ENCODE measurements at regions not wholly inside any gene's neighbourhood (a gene's known extent, or its start where the extent isn't known, plus 50 kb on each side); places are given as distances from the start of the nearest gene placed in this dataset.

GRCh38 chr9:748861-749497 is 92.5 kb upstream of the DMRT1 start:
- ChIA-PET POLR2A (ENCODE audit: partially characterized antibody) (no interaction called here), CTCF (ENCODE audit: partially characterized antibody) (interaction anchor here (0.6 to 3.7 kb wide), 10 partner anchors 8 to 135 kb away, joined by 3 to 19 read pairs (median 4); no protein-coding TSS in a partner anchor)
- Histone ChIP-seq H3K56ac (replicated peaks; ENCODE audit: insufficient read length, low read depth, low read length) (no peak overlapping the region), H3K14ac (ENCODE audit: insufficient read length) (no peak overlapping the region), H4K8ac (ENCODE audit: extremely low read depth, insufficient read depth, low read length) (no peak overlapping the region), H3K23me2 (ENCODE audit: low read depth, low read length) (no peaks in the 10 kb centered on the region), H3K79me1 (ENCODE audit: low read depth, low read length) (no peaks in the 10 kb centered on the region; the same call in 1 of the 2 replicates), H3K27me3 (replicated peaks in 1 of 4; ENCODE audit: control insufficient read depth in 3 of 4, extremely low read depth in 1 of 4, insufficient read depth in 3 of 4, low read length in 3 of 4) (no peaks in the 10 kb centered on the region; a peak in 1 of 7 replicates), H4K20me1 (replicated peaks in 1 of 2; ENCODE audit: control insufficient read depth in 1 of 2, insufficient read depth in 2 of 2, low read length in 2 of 2) (no peaks in the 10 kb centered on the region), H3K4ac (replicated peaks; ENCODE audit: insufficient read length, low read depth, low read length) (no peak overlapping the region), H3K9me3 (ENCODE audit: insufficient read depth in 2 of 2, low read depth in 1 of 2, low read length in 1 of 2) (no peaks in the 10 kb centered on the region), H2BK120ac (replicated peaks; ENCODE audit: low read depth, low read length) (no peak overlapping the region), H2BK5ac (ENCODE audit: low read depth, low read length) (no peak overlapping the region), H2BK15ac (ENCODE audit: low read length) (no peak overlapping the region), H3K27ac (ENCODE audit: low read depth, low read length) (no peak overlapping the region), H4K5ac (ENCODE audit: insufficient read length, low read depth, low read length) (no peak overlapping the region), H4K91ac (replicated peaks; ENCODE audit: insufficient read length, low read length) (no peak overlapping the region), H3K36me3 (ENCODE audit: control insufficient read depth in 2 of 4, insufficient read depth in 4 of 4, low read length in 3 of 4) (0 out of 8 replicates have a peak, but pooled peaks cover 0 to 6% (median 0%) of the 10 kb centered on the region in 4 experiments), H3K4me3 (ENCODE audit: extremely low read depth in 1 of 4, insufficient read depth in 2 of 4, low read depth in 3 of 4, low read length in 4 of 4) (no peak overlapping the region), H2BK20ac (ENCODE audit: low read length) (no peak overlapping the region), H3K9ac (replicated peaks in 1 of 4; ENCODE audit: extremely low read depth in 1 of 4, low read depth in 3 of 4, low read length in 3 of 4) (no peak overlapping the region), H2AK5ac (ENCODE audit: low read depth, low read length) (no peak overlapping the region), H3K4me1 (replicated peaks in 1 of 4; ENCODE audit: control insufficient read depth in 3 of 4, insufficient read depth in 4 of 4, low read length in 3 of 4) (peaks cover 0 to 7% (median 2%) of the 10 kb centered on the region in 4 experiments; a peak in 3 of 7 replicates), H2AFZ (ENCODE audit: low read length) (no peak overlapping the region), H3K79me2 (ENCODE audit: control insufficient read depth in 1 of 2, insufficient read depth in 2 of 2, low read length in 2 of 2) (no peaks in the 10 kb centered on the region), H3K18ac (ENCODE audit: extremely low read depth, low read length) (no peak overlapping the region), H3K4me2 (ENCODE audit: insufficient read depth in 1 of 2, low read depth in 2 of 2, low read length in 2 of 2) (no peak overlapping the region), H2BK12ac (ENCODE audit: low read depth, low read length) (no peak overlapping the region), H3K23ac (ENCODE audit: insufficient read length) (no peak overlapping the region)
- no peak for FAIRE-seq
- 94% methylated on average over 10 of the region's 10 CpGs; no CpG with 5 or more reads in 1 of the 2 experiments for WGBS, 2 experiments (ENCODE audit: extremely low coverage in 1 of 2, insufficient coverage in 1 of 2, insufficient read length in 1 of 2, insufficient replicate concordance in 2 of 2, low coverage in 1 of 2, low lambda C conversion rate in 2 of 2, missing lambda C conversion rate in 1 of 2)
- DNase-seq (ENCODE audit: low read depth in 1 of 2, low spot score in 2 of 2), result no peak
- TF ChIP-seq CHD2 (IDR thresholded peaks at IDR 0.05; ENCODE audit: low read length) (no peak), SP4 (IDR thresholded peaks at IDR 0.05; ENCODE audit: low read length) (no peak), SRF (IDR thresholded peaks at IDR 0.05; ENCODE audit: low read depth, low read length) (no peak), SIRT6 (IDR thresholded peaks at IDR 0.05; ENCODE audit: low read length) (no peak), POLR2A (IDR thresholded peaks at IDR 0.05; ENCODE audit: control extremely low read depth in 1 of 2, low read depth in 2 of 2, low read length in 2 of 2) (no peak), EZH2 (IDR thresholded peaks at IDR 0.05; ENCODE audit: low read depth, low read length, severe bottlenecking) (no peak), TEAD4 (IDR thresholded peaks at IDR 0.05; ENCODE audit: low read depth, low read length) (no peak), CHD1 (IDR thresholded peaks at IDR 0.05; ENCODE audit: low read depth, low read length) (no peak), JUND (IDR thresholded peaks at IDR 0.05; ENCODE audit: low read length) (no peak), BACH1 (IDR thresholded peaks at IDR 0.05; ENCODE audit: low read length) (no peak), BCL11A (IDR thresholded peaks at IDR 0.05; ENCODE audit: low read depth in 2 of 2, low read length in 2 of 2) (no peak), SP2 (IDR thresholded peaks at IDR 0.05; ENCODE audit: low read length) (no peak), TCF12 (IDR thresholded peaks at IDR 0.05; ENCODE audit: low read depth, low read length) (no peak), HDAC2 (IDR thresholded peaks at IDR 0.05; ENCODE audit: borderline replicate concordance in 1 of 2, low read depth in 2 of 2, low read length in 2 of 2) (no peak), ZNF274 (IDR thresholded peaks at IDR 0.05; ENCODE audit: borderline replicate concordance, extremely low read depth, low read length) (no peak), KDM4A (IDR thresholded peaks at IDR 0.05; ENCODE audit: low read depth, low read length, severe bottlenecking) (no peak)

All from H1 (cell line).